H9 (cell line): ENCODE measurements at regions not wholly inside any gene's neighbourhood (a gene's known extent, or its start where the extent isn't known, plus 50 kb on each side); places are given as distances from the start of the nearest gene placed in this dataset.

ENCODE experiments used
- DNase-seq: peaks from one replicate; pipeline ENCODE4 v3.0.0-alpha.2; 2017
- H2AFZ ChIP-seq: one replicate; pipeline ENCODE4 v1.6.1; 2013; ENCODE audit warnings: mild to moderate bottlenecking, low read length, control low read depth, moderate library complexity
- H2AK5ac ChIP-seq: 2 replicates; pipeline ENCODE4 v1.6.1; 2013; ENCODE audit warnings: low read length, control low read depth, mixed read lengths; ENCODE audit not compliant: insufficient read length
- H2BK120ac ChIP-seq: one replicate; pipeline ENCODE4 v1.6.1; 2013; ENCODE audit warnings: low read depth, mild to moderate bottlenecking, low read length, control low read depth, inconsistent platforms; ENCODE audit not compliant: poor library complexity, severe bottlenecking
- H2BK12ac ChIP-seq: 2 replicates; pipeline ENCODE4 v1.6.1; 2013; ENCODE audit warnings: low read length, control low read depth, mixed read lengths, low read depth; ENCODE audit not compliant: insufficient read length
- H2BK15ac ChIP-seq: 2 replicates; pipeline ENCODE4 v1.6.1; 2013; ENCODE audit warnings: low read depth, low read length, control low read depth
- H2BK20ac ChIP-seq: one replicate; pipeline ENCODE4 v1.6.1; 2013; ENCODE audit warnings: low read depth, mild to moderate bottlenecking, low read length, control low read depth, inconsistent platforms; ENCODE audit not compliant: poor library complexity, severe bottlenecking
- H2BK5ac ChIP-seq: 2 replicates; pipeline ENCODE4 v1.6.1; 2013; ENCODE audit warnings: low read length, control low read depth, mixed read lengths; ENCODE audit not compliant: insufficient read length
- H3K14ac ChIP-seq: 2 replicates; pipeline ENCODE4 v1.6.1; 2013; ENCODE audit warnings: low read length, control low read depth; ENCODE audit not compliant: insufficient read depth
- H3K18ac ChIP-seq: 2 replicates; pipeline ENCODE4 v1.6.1; 2013; ENCODE audit warnings: low read depth, mild to moderate bottlenecking, mixed read lengths, low read length, control low read depth; ENCODE audit not compliant: insufficient read length
- H3K23ac ChIP-seq: 2 replicates; pipeline ENCODE4 v1.6.1; 2013; ENCODE audit warnings: low read length, control low read depth, mixed read lengths, low read depth; ENCODE audit not compliant: insufficient read length
- H3K23me2 ChIP-seq: 2 replicates; pipeline ENCODE4 v1.6.1; 2013; ENCODE audit warnings: low read depth, mild to moderate bottlenecking, mixed read lengths, low read length, control low read depth; ENCODE audit not compliant: insufficient read length, poor library complexity, severe bottlenecking
- H3K27ac ChIP-seq: 2 replicates; pipeline ENCODE4 v1.5.1; 2013; ENCODE audit warnings: low read length, control low read depth, mixed read lengths, low read depth; ENCODE audit not compliant: insufficient read length
- H3K27me3 ChIP-seq: 2 replicates; pipeline ENCODE4 v1.6.1; 2013; ENCODE audit warnings: low read length, control low read depth, inconsistent platforms; ENCODE audit not compliant: insufficient read depth
- H3K4ac ChIP-seq: 2 replicates; pipeline ENCODE4 v1.6.1; 2013; ENCODE audit warnings: low read depth, mild to moderate bottlenecking, control low read depth, inconsistent platforms, low read length, moderate library complexity
- H3K4me1 ChIP-seq: 2 replicates; pipeline ENCODE4 v1.6.1; 2013; ENCODE audit warnings: low read length, control low read depth, inconsistent platforms; ENCODE audit not compliant: insufficient read depth
- H3K4me2 ChIP-seq: 2 replicates; pipeline ENCODE4 v1.6.1; 2013; ENCODE audit warnings: low read length, control low read depth, mixed read lengths; ENCODE audit not compliant: insufficient read length, insufficient read depth
- H3K56ac ChIP-seq: 2 replicates; pipeline ENCODE4 v1.6.1; 2013; ENCODE audit warnings: low read depth, mild to moderate bottlenecking, mixed read lengths, low read length, control low read depth; ENCODE audit not compliant: insufficient read length
- H3K79me1 ChIP-seq: 2 replicates; pipeline ENCODE4 v1.6.1; 2013; ENCODE audit warnings: low read depth, mild to moderate bottlenecking, moderate library complexity, low read length, control low read depth, inconsistent platforms; ENCODE audit not compliant: insufficient read depth, poor library complexity, severe bottlenecking
- H3K79me2 ChIP-seq: 2 replicates; pipeline ENCODE4 v1.6.1; 2013; ENCODE audit warnings: low read length, control low read depth, inconsistent platforms; ENCODE audit not compliant: insufficient read depth
- H3K9ac ChIP-seq: 2 replicates; pipeline ENCODE4 v1.6.1; 2013; ENCODE audit warnings: low read length, control low read depth, mixed read lengths; ENCODE audit not compliant: insufficient read length; ENCODE audit errors: extremely low read depth
- H3K9me3 ChIP-seq: one replicate; pipeline ENCODE4 v1.6.1; 2013; ENCODE audit warnings: low read depth, low read length, inconsistent platforms; ENCODE audit not compliant: control insufficient read depth
- H3T11ph ChIP-seq: one replicate; pipeline ENCODE4 v1.6.1; 2013; ENCODE audit warnings: mild to moderate bottlenecking, low read length, control low read depth, inconsistent platforms
- H4K20me1 ChIP-seq: one replicate; pipeline ENCODE4 v1.6.1; 2013; ENCODE audit not compliant: control insufficient read depth, insufficient read length, insufficient read depth
- H4K5ac ChIP-seq: 2 replicates; pipeline ENCODE4 v1.6.1; 2013; ENCODE audit warnings: low read depth, mild to moderate bottlenecking, mixed read lengths, low read length, control low read depth; ENCODE audit not compliant: insufficient read length
- H4K8ac ChIP-seq: replicated peaks from 2 replicates; pipeline ENCODE4 v1.6.1; 2013; ENCODE audit warnings: low read length, control low read depth, mixed read lengths, low read depth; ENCODE audit not compliant: insufficient read length
- H4K91ac ChIP-seq: 2 replicates; pipeline ENCODE4 v1.6.1; 2013; ENCODE audit warnings: low read depth, mild to moderate bottlenecking, moderate library complexity, mixed read lengths, low read length, control low read depth; ENCODE audit not compliant: insufficient read length
- H3K27ac Mint-ChIP-seq, 3 experiments: 2 replicates in 2 of 3; 3 replicates in 1 of 3; pipeline ENCODE4 v1.8.0; 2020 to 2021; ENCODE audit warnings: mixed read lengths in 3 of 3, mild to moderate bottlenecking in 1 of 3, moderate library complexity in 1 of 3
- H3K27me3 Mint-ChIP-seq: 2 replicates; pipeline ENCODE4 v1.8.0; 2021; ENCODE audit warnings: low read depth, mild to moderate bottlenecking, moderate library complexity, mixed read lengths
- H3K36me3 Mint-ChIP-seq, 3 experiments: 2 replicates in 2 of 3; 3 replicates in 1 of 3; pipeline ENCODE4 v1.8.0; 2020 to 2021; ENCODE audit warnings: low read depth in 3 of 3, mixed read lengths in 3 of 3; ENCODE audit not compliant: insufficient read depth in 1 of 3
- H3K4me1 Mint-ChIP-seq, 2 experiments: 2 replicates each; pipeline ENCODE4 v1.8.0; 2020; ENCODE audit warnings: mixed read lengths in 2 of 2
- H3K4me3 Mint-ChIP-seq, 2 experiments: 2 replicates in 1 of 2; 3 replicates in 1 of 2; pipeline ENCODE4 v1.8.0; 2020 to 2021; ENCODE audit warnings: mild to moderate bottlenecking in 2 of 2, mixed read lengths in 2 of 2, moderate library complexity in 1 of 2
- H3K9me3 Mint-ChIP-seq, 2 experiments: 2 replicates in 1 of 2; 3 replicates in 1 of 2; pipeline ENCODE4 v1.8.0; 2020; ENCODE audit warnings: mild to moderate bottlenecking in 2 of 2, mixed read lengths in 2 of 2, moderate library complexity in 1 of 2
- WGBS: extraction: QIAGEN DNeasy Blood & Tissue Kit; methylation state at CpG from one replicate; pipeline ENCODE4 v1.1.7; 2013; ENCODE audit warnings: missing lambda C conversion rate, low lambda C conversion rate, mixed read lengths; ENCODE audit not compliant: insufficient read length; ENCODE audit errors: extremely low coverage; 5-methylcytosine and 5-hydroxymethylcytosine counted together
- TF ChIP-seq, protein P1 (sequence below): fragments of 200-600 bp; sonication (generic); conservative IDR thresholded peaks from 3 replicates; pipeline ENCODE4 v1.8.0; 2021; ENCODE audit warnings: antibody characterized with exemption, mild to moderate bottlenecking

- Histone ChIP-seq H3K4ac (no peak overlapping the region), H3K27me3 (no peaks in the 10 kb centered on the region), H3K56ac (no peak overlapping the region), H3K4me1 (no peaks in the 10 kb centered on the region), H3K79me2 (no peaks in the 10 kb centered on the region), H3T11ph (no peak overlapping the region), H4K91ac (no peak overlapping the region), H3K79me1 (no peaks in the 10 kb centered on the region), H3K18ac (no peak overlapping the region), H4K20me1 (no peaks in the 10 kb centered on the region), H4K8ac (no peak overlapping the region), H3K14ac (no peak overlapping the region; the same call in 1 of the 2 replicates), H2BK20ac (no peak overlapping the region), H2AK5ac (no peak overlapping the region), H2AFZ (no peak overlapping the region), H2BK5ac (no peak overlapping the region), H3K4me2 (no peak overlapping the region), H3K27ac (no peak overlapping the region), H4K5ac (no peak overlapping the region), H3K23ac (no peak overlapping the region), H3K23me2 (no peaks in the 10 kb centered on the region), H2BK15ac (no peak overlapping the region), H3K9ac (no peak overlapping the region), H2BK120ac (no peak overlapping the region), H3K9me3 (no peaks in the 10 kb centered on the region), H2BK12ac (no peak overlapping the region)
- Mint-ChIP-seq H3K27me3 (peaks cover 11% of the 10 kb centered on the region), H3K36me3 (no peaks in the 10 kb centered on the region), H3K4me3 (no peak overlapping the region), H3K9me3 (no peaks in the 10 kb centered on the region; a peak in 1 of 5 replicates), H3K4me1 (peaks cover 20 to 21% of the 10 kb centered on the region in 2 experiments), H3K27ac (no peak overlapping the region)
- TF ChIP-seq, protein P1, sequence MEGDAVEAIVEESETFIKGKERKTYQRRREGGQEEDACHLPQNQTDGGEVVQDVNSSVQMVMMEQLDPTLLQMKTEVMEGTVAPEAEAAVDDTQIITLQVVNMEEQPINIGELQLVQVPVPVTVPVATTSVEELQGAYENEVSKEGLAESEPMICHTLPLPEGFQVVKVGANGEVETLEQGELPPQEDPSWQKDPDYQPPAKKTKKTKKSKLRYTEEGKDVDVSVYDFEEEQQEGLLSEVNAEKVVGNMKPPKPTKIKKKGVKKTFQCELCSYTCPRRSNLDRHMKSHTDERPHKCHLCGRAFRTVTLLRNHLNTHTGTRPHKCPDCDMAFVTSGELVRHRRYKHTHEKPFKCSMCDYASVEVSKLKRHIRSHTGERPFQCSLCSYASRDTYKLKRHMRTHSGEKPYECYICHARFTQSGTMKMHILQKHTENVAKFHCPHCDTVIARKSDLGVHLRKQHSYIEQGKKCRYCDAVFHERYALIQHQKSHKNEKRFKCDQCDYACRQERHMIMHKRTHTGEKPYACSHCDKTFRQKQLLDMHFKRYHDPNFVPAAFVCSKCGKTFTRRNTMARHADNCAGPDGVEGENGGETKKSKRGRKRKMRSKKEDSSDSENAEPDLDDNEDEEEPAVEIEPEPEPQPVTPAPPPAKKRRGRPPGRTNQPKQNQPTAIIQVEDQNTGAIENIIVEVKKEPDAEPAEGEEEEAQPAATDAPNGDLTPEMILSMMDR = no peak
- DNase-seq = no peak
- WGBS = no CpG with 5 or more reads among the region's 25 CpGs
Measured at GRCh38 chr6:170229851-170230519, 60.9 kb downstream of the DLL1 start.
